HCT116 (cell line): ENCODE measurements at regions not wholly inside any gene's neighbourhood (a gene's known extent, or its start where the extent isn't known, plus 50 kb on each side); places are given as distances from the start of the nearest gene placed in this dataset.

Experiments used
- ATAC-seq: fragments of 200-7000 bp; cut with Tn5 transposase; 2 replicates; pipeline ENCODE4 v1.9.1; 2020; ENCODE audit warnings: mild to moderate bottlenecking, moderate library complexity
- BruUV-seq: library from RNA; stranded (reverse); fragments of 400-500 nt; replicated peaks from 2 replicates; lab custom pipeline; 2021; lab: Mats Ljungman, UMichigan
- CTCF ChIA-PET: fragments of 300-600 bp; sonication (Branson Sonifier 250); formaldehyde crosslinking; loops from one replicate; lab custom pipeline; 2021; ENCODE audit warnings: antibody characterized with exemption; lab: Charles Lee
- POLR2A ChIA-PET: fragments of 300-600, 350-600 bp; sonication (Branson Sonifier 250); formaldehyde crosslinking; loops from one replicate; lab custom pipeline; 2021; ENCODE audit warnings: antibody characterized with exemption; lab: Charles Lee
- RAD21 ChIA-PET, 2 experiments: fragments of 300-600 bp; sonication (Branson Sonifier 250); formaldehyde crosslinking; loops; one replicate each; lab custom pipeline; 2023; ENCODE audit warnings: low total read pairs in 2 of 2; ENCODE audit not compliant: uncharacterized antibody in 2 of 2, unreplicated experiment in 2 of 2, low non-redundant PET in 1 of 2; lab: Charles Lee
- DNase-seq: peaks from one replicate; pipeline ENCODE4 v3.0.0-alpha.2; 2010; ENCODE audit warnings: low read depth, low spot score
- H2AFZ ChIP-seq: fragments of 200-600 bp; shearing (Covaris generic), sonication (generic); 2 replicates; pipeline ENCODE4 v1.6.1; 2017; ENCODE audit warnings: low read depth, mixed run types, mixed read lengths, antibody characterized with exemption, low read length; ENCODE audit not compliant: poor library complexity, severe bottlenecking
- H3K27ac ChIP-seq: 2 replicates; pipeline ENCODE4 v1.5.1; 2012; ENCODE audit warnings: low read depth, low read length
- H3K27me3 ChIP-seq: fragments of 200-600 bp; sonication (generic); 2 replicates; pipeline ENCODE4 v1.6.1; 2016; ENCODE audit warnings: mixed run types, low read length, mixed read lengths; ENCODE audit not compliant: insufficient read depth
- H3K36me3 ChIP-seq, 2 experiments: fragments of 200-500 bp in 1 of 2; fragments of 200-600 bp in 1 of 2; sonication (Bioruptor generic) in 1 of 2; sonication (generic) in 1 of 2; 2 replicates each; pipeline versions ENCODE4 v1.5.1 to v1.6.1; 2014 to 2016; ENCODE audit warnings: low read length in 2 of 2, inconsistent platforms in 1 of 2, mixed read lengths in 1 of 2, mixed run types in 1 of 2; ENCODE audit not compliant: insufficient read depth in 2 of 2, control insufficient read depth in 1 of 2
- H3K4me1 ChIP-seq, 2 experiments: fragments of 200-600 bp in 1 of 2; sonication (generic) in 1 of 2; 2 replicates each; pipeline versions ENCODE4 v1.5.1 to v1.6.1; 2012 to 2017; ENCODE audit warnings: low read length in 2 of 2, inconsistent platforms in 1 of 2, mild to moderate bottlenecking in 1 of 2, mixed read lengths in 1 of 2, mixed run types in 1 of 2, moderate library complexity in 1 of 2; ENCODE audit not compliant: insufficient read depth in 2 of 2, control insufficient read depth in 1 of 2
- H3K4me2 ChIP-seq: fragments of 200-600 bp; sonication (generic); 2 replicates; pipeline ENCODE4 v1.6.1; 2017; ENCODE audit warnings: mixed run types, low read length, mixed read lengths
- H3K4me3 ChIP-seq, 2 experiments: fragments of 200-600 bp in 1 of 2; sonication (generic) in 1 of 2; replicated peaks in 1 of 2; 2 replicates each; pipeline ENCODE4 v1.5.1; 2011 to 2016; ENCODE audit warnings: low read length in 2 of 2, control low read depth in 1 of 2, low read depth in 1 of 2, mild to moderate bottlenecking in 1 of 2, mixed read lengths in 1 of 2, mixed run types in 1 of 2
- H3K79me2 ChIP-seq: fragments of 200-600 bp; sonication (generic); 2 replicates; pipeline ENCODE4 v1.6.1; 2017; ENCODE audit warnings: mild to moderate bottlenecking, mixed run types, low read length, moderate library complexity, mixed read lengths; ENCODE audit not compliant: insufficient read depth
- H3K9ac ChIP-seq: fragments of 200-600 bp; sonication (generic); 2 replicates; pipeline ENCODE4 v1.6.1; 2016; ENCODE audit warnings: low read length, mixed read lengths
- H3K9me2 ChIP-seq: fragments of 200-600 bp; sonication (generic), shearing (Covaris generic); 2 replicates; pipeline ENCODE4 v1.6.1; 2017; ENCODE audit warnings: mixed run types, mild to moderate bottlenecking, moderate library complexity; ENCODE audit not compliant: insufficient read depth
- H3K9me3 ChIP-seq, 2 experiments: fragments of 200-500 bp in 1 of 2; fragments of 200-600 bp in 1 of 2; sonication (Bioruptor generic) in 1 of 2; sonication (generic) in 1 of 2; 2 replicates each; pipeline ENCODE4 v1.6.1; 2014 to 2017; ENCODE audit warnings: low read length in 2 of 2, mixed read lengths in 2 of 2, inconsistent platforms in 1 of 2, low read depth in 1 of 2, mild to moderate bottlenecking in 1 of 2, mixed run types in 1 of 2, moderate library complexity in 1 of 2; ENCODE audit not compliant: control insufficient read depth in 1 of 2, insufficient read depth in 1 of 2
- H4K20me1 ChIP-seq: fragments of 200-600 bp; sonication (generic), shearing (Covaris generic); 2 replicates; pipeline ENCODE4 v1.6.1; 2017; ENCODE audit warnings: mixed run types, mild to moderate bottlenecking, moderate library complexity; ENCODE audit not compliant: insufficient read depth
- CEBPB ChIP-seq: IDR thresholded peaks from 2 replicates; pipeline ENCODE4 v1.6.1; 2012; ENCODE audit warnings: low read depth
- FOSL1 ChIP-seq: IDR thresholded peaks from 2 replicates; pipeline ENCODE4 v1.6.1; 2012; ENCODE audit warnings: low read depth
- POLR2A ChIP-seq: IDR thresholded peaks from 2 replicates; pipeline ENCODE4 v1.7.0; 2011; ENCODE audit warnings: borderline replicate concordance; ENCODE audit not compliant: insufficient read depth, insufficient read length; ENCODE audit errors: extremely low read depth
- POLR2AphosphoS5 ChIP-seq: IDR thresholded peaks from 2 replicates; pipeline ENCODE4 v1.6.1; 2011; ENCODE audit warnings: mild to moderate bottlenecking, low read depth, low read length, moderate library complexity
- SP1 ChIP-seq: IDR thresholded peaks from 2 replicates; pipeline ENCODE4 v1.6.1; 2012; ENCODE audit warnings: low read depth
- SRF ChIP-seq: IDR thresholded peaks from 2 replicates; pipeline ENCODE4 v1.6.1; 2012; ENCODE audit warnings: low read depth
- TCF7L2 ChIP-seq: IDR thresholded peaks from 2 replicates; pipeline ENCODE4 v1.7.0; 2011; ENCODE audit warnings: borderline replicate concordance, inconsistent platforms; ENCODE audit not compliant: insufficient read depth, insufficient read length; ENCODE audit errors: extremely low read depth
- intact Hi-C: fragments of 100-400 bp; cut with micrococcal nuclease; formaldehyde crosslinking; loops from 2 replicates; pipeline ENCODE4 v1.10.0; 2022
- TF ChIP-seq, protein P1 (sequence below), 3 experiments: fragments of 200-600 bp in 1 of 3; sonication (generic) in 1 of 3; IDR thresholded peaks in 2 of 3; conservative IDR thresholded peaks in 1 of 3; 2 replicates each; pipeline ENCODE4 v1.5.1; 2012 to 2017; ENCODE audit warnings: low read depth in 2 of 3, low read length in 2 of 3, antibody characterized with exemption in 1 of 3, borderline replicate concordance in 1 of 3, control low read depth in 1 of 3, mild to moderate bottlenecking in 1 of 3, mixed read lengths in 1 of 3, mixed run types in 1 of 3, moderate library complexity in 1 of 3; ENCODE audit not compliant: insufficient read depth in 1 of 3
- TF ChIP-seq, protein P2 (sequence below): IDR thresholded peaks from 2 replicates; pipeline ENCODE4 v1.6.1; 2012
- TF ChIP-seq, protein P3 (sequence below): IDR thresholded peaks from 2 replicates; pipeline ENCODE4 v1.6.1; 2012; ENCODE audit warnings: low read depth
- TF ChIP-seq, protein P4 (sequence below): IDR thresholded peaks from 2 replicates; pipeline ENCODE4 v1.6.1; 2012

DNA sequence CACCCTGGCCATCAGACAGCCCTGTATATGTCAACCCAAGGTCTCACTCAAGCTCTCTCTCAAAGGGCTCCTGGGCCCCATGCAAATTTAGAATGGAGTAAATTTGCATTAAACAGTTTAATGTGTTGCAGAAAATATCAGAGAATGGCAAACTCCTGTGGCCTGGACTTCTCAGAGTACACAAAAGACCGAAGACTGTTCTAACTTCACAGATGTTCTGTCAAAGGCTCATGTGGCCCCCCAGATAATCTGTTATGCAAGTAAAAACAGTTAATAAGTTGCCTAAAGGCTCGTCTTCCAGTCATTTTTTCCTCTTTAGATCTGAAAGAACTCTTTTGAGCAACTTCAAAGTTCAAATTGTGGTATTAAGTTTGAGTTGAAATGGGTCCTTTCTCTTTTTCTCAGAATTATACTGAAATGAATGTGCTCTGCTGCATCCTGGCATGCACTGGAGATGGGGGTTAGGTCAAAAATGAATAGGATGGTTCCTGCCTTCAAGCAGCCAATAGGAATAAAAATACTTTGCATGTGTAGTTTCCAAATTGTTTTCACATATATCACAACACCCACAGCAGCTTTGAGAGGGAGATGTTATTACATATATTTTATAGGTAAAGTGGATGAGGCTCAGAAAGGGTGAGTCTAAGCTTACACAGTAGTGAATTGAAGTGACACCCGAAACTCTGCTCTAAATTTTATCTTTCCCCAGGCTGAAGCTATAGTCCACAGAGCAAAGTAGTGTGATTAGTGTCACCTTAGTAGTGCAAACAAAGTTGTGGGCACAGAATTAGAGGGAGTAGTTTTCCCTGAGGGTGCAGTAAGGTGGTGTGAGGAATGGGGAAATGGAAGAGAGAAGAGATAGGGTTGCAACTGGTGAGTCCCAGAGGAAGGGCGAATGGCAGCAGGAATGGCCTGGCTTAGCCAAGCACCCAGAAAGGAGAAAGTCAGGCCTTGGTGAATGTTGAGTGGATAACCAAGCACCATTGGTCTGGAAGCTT is 205.0 kb upstream of the RFC3 start:
- ATAC-seq (no peak), DNase-seq (no peak)
- BruUV-seq, result no TSS peak
- Histone ChIP-seq H3K27ac (no peak overlapping the region), H4K20me1 (no peaks in the 10 kb centered on the region), H3K36me3 (no peaks in the 10 kb centered on the region), H2AFZ (no peak overlapping the region), H3K9ac (no peak overlapping the region), H3K4me2 (no peak overlapping the region), H3K27me3 (no peaks in the 10 kb centered on the region), H3K79me2 (no peaks in the 10 kb centered on the region), H3K9me2 (no peaks in the 10 kb centered on the region), H3K4me1 (no peaks in the 10 kb centered on the region), H3K4me3 (no peak overlapping the region), H3K9me3 (no peaks in the 10 kb centered on the region)
- intact Hi-C loops, result no loop called here
- ChIA-PET POLR2A (no interaction called here), RAD21 (no interaction called here), CTCF (no interaction called here)
- TF ChIP-seq, protein P1, sequence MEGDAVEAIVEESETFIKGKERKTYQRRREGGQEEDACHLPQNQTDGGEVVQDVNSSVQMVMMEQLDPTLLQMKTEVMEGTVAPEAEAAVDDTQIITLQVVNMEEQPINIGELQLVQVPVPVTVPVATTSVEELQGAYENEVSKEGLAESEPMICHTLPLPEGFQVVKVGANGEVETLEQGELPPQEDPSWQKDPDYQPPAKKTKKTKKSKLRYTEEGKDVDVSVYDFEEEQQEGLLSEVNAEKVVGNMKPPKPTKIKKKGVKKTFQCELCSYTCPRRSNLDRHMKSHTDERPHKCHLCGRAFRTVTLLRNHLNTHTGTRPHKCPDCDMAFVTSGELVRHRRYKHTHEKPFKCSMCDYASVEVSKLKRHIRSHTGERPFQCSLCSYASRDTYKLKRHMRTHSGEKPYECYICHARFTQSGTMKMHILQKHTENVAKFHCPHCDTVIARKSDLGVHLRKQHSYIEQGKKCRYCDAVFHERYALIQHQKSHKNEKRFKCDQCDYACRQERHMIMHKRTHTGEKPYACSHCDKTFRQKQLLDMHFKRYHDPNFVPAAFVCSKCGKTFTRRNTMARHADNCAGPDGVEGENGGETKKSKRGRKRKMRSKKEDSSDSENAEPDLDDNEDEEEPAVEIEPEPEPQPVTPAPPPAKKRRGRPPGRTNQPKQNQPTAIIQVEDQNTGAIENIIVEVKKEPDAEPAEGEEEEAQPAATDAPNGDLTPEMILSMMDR (IDR thresholded peaks at IDR 0.05 in 2 of 3, conservative IDR thresholded peaks at IDR 0.05 in 1 of 3; ENCODE audit: borderline replicate concordance in 1 of 3, insufficient read depth in 1 of 3, low read depth in 2 of 3, low read length in 2 of 3), result no peak
- no peak for TF ChIP-seq POLR2A
- TF ChIP-seq, protein P2, sequence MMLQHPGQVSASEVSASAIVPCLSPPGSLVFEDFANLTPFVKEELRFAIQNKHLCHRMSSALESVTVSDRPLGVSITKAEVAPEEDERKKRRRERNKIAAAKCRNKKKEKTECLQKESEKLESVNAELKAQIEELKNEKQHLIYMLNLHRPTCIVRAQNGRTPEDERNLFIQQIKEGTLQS, result no peak
- no peak for TF ChIP-seq POLR2AphosphoS5
- TF ChIP-seq FOSL1, result no peak
- no peak for TF ChIP-seq SP1
- TF ChIP-seq, protein P3, sequence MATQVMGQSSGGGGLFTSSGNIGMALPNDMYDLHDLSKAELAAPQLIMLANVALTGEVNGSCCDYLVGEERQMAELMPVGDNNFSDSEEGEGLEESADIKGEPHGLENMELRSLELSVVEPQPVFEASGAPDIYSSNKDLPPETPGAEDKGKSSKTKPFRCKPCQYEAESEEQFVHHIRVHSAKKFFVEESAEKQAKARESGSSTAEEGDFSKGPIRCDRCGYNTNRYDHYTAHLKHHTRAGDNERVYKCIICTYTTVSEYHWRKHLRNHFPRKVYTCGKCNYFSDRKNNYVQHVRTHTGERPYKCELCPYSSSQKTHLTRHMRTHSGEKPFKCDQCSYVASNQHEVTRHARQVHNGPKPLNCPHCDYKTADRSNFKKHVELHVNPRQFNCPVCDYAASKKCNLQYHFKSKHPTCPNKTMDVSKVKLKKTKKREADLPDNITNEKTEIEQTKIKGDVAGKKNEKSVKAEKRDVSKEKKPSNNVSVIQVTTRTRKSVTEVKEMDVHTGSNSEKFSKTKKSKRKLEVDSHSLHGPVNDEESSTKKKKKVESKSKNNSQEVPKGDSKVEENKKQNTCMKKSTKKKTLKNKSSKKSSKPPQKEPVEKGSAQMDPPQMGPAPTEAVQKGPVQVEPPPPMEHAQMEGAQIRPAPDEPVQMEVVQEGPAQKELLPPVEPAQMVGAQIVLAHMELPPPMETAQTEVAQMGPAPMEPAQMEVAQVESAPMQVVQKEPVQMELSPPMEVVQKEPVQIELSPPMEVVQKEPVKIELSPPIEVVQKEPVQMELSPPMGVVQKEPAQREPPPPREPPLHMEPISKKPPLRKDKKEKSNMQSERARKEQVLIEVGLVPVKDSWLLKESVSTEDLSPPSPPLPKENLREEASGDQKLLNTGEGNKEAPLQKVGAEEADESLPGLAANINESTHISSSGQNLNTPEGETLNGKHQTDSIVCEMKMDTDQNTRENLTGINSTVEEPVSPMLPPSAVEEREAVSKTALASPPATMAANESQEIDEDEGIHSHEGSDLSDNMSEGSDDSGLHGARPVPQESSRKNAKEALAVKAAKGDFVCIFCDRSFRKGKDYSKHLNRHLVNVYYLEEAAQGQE, result no peak
- TF ChIP-seq TCF7L2, result no peak
- TF ChIP-seq, protein P4, sequence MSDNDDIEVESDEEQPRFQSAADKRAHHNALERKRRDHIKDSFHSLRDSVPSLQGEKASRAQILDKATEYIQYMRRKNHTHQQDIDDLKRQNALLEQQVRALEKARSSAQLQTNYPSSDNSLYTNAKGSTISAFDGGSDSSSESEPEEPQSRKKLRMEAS, result no peak
- no peak for TF ChIP-seq CEBPB
- TF ChIP-seq SRF, result no peak
